H1 (cell line): ENCODE measurements at regions not wholly inside any gene's neighbourhood (a gene's known extent, or its start where the extent isn't known, plus 50 kb on each side); places are given as distances from the start of the nearest gene placed in this dataset.

Source experiments
- CBX8 ChIP-seq: fragments of 300-800, 300-1000 bp; sonication (generic); IDR thresholded peaks from 2 replicates; pipeline ENCODE4 v1.7.1; 2016; ENCODE audit warnings: low read depth, low read length, borderline replicate concordance
- CEBPB ChIP-seq: IDR thresholded peaks from 2 replicates; pipeline ENCODE4 v1.6.1; 2012; ENCODE audit warnings: low read depth, low read length
- CHD7 ChIP-seq: fragments of 300-600 bp; sonication (generic); IDR thresholded peaks from 2 replicates; pipeline ENCODE4 v1.7.1; 2012; ENCODE audit warnings: low read length, moderate library complexity, mild to moderate bottlenecking, inconsistent platforms; ENCODE audit not compliant: insufficient replicate concordance
- CTBP2 ChIP-seq: IDR thresholded peaks from 2 replicates; pipeline ENCODE4 v1.7.0; 2011; ENCODE audit warnings: borderline replicate concordance, mild to moderate bottlenecking, moderate library complexity, mixed read lengths, low read length; ENCODE audit not compliant: insufficient read depth, insufficient read length
- HDAC2 ChIP-seq, 2 experiments: fragments of 300-600 bp in 1 of 2; sonication (generic) in 1 of 2; IDR thresholded peaks; 2 replicates each; pipeline ENCODE4 v1.6.1; 2011 to 2012; ENCODE audit warnings: low read depth in 2 of 2, low read length in 2 of 2, mild to moderate bottlenecking in 2 of 2, moderate library complexity in 2 of 2, borderline replicate concordance in 1 of 2, inconsistent platforms in 1 of 2
- KDM4A ChIP-seq: IDR thresholded peaks from one replicate; pipeline ENCODE4 v1.7.1; 2012; ENCODE audit warnings: low read depth, mild to moderate bottlenecking, moderate library complexity, low read length, inconsistent platforms; ENCODE audit not compliant: severe bottlenecking
- SUZ12 ChIP-seq: fragments of 200-600 bp; sonication (generic); IDR thresholded peaks from 2 replicates; pipeline ENCODE4 v1.6.1; 2012; ENCODE audit warnings: mild to moderate bottlenecking, inconsistent platforms, low read length, moderate library complexity, mixed read lengths
- TAF7 ChIP-seq: optimal IDR thresholded peaks from 2 replicates; pipeline ENCODE3; 2011; ENCODE audit warnings: low read depth, mild to moderate bottlenecking, inconsistent platforms, low read length, moderate library complexity, borderline replicate concordance

- no peak for TF ChIP-seq CHD7
- no peak for TF ChIP-seq CEBPB
- TF ChIP-seq KDM4A = no peak
- TF ChIP-seq SUZ12 = no peak
- TF ChIP-seq HDAC2 (IDR thresholded peaks at IDR 0.05; ENCODE audit: borderline replicate concordance in 1 of 2, low read depth in 2 of 2, low read length in 2 of 2) = no peak
- TF ChIP-seq CTBP2 = no peak
- no peak for TF ChIP-seq CBX8
- no peak for TF ChIP-seq TAF7
Measured at GRCh38 chr9:11103525-11103924, 490.7 kb upstream of the PTPRD start (continued).
